RWPE1 (cell line): ENCODE measurements at regions not wholly inside any gene's neighbourhood (a gene's known extent, or its start where the extent isn't known, plus 50 kb on each side); places are given as distances from the start of the nearest gene placed in this dataset.
"Not testable (repeated sequence)": the region's sequence is repeated elsewhere in the genome, so short reads cannot be mapped to it uniquely, and the experiment has no call there.

Source experiments
- CTCF ChIA-PET: fragments of 350-600 bp; sonication (Branson Sonifier 250); formaldehyde crosslinking; extraction: SDS; loops from one replicate; lab custom pipeline; 2021; lab: Yijun Ruan, JAX
- POLR2A ChIA-PET: fragments of 400-600 bp; formaldehyde crosslinking; extraction: SDS; loops from one replicate; lab custom pipeline; 2020; ENCODE audit warnings: antibody characterized with exemption; ENCODE audit not compliant: low non-redundant PET; lab: Yijun Ruan, JAX
- DNase-seq: peaks from one replicate; pipeline ENCODE4 v3.0.0; 2012; ENCODE audit warnings: low spot score
- H3K27ac ChIP-seq: fragments of 450-650 bp; 2 replicates; pipeline ENCODE4 v1.5.1; 2017
- CTCF ChIP-seq: fragments of 450-650 bp; conservative IDR thresholded peaks from 2 replicates; pipeline ENCODE4 v1.5.1; 2017; ENCODE audit warnings: low read depth, mild to moderate bottlenecking

- H3K27ac ChIP-seq, POLR2A ChIA-PET, DNase-seq: not testable (repeated sequence)
- CTCF ChIA-PET, result interaction anchor here (0.8 to 1.7 kb wide), 2 partner anchors 34 to 261 kb away, joined by 4 read pairs; no protein-coding TSS in a partner anchor
Measured at GRCh38 chr17:445839-446238, 93.2 kb upstream of the RPH3AL start, which contains the start of gene RFLNB. TSS of gene RFLNB (minus strand) at chr17:445939.

- CTCF ChIA-PET, result no interaction called here
- POLR2A ChIA-PET, result no interaction called here
- H3K27ac ChIP-seq, result no peak overlapping the region
- TF ChIP-seq CTCF, result no peak
- DNase-seq, result no peak
Measured at GRCh38 chr17:444879-445454, 92.4 kb upstream of the RPH3AL start.

- TF ChIP-seq CTCF, result no peak
- ChIA-PET POLR2A (no interaction called here), CTCF (interaction anchor here (0.7 kb wide), 1 partner anchor 787 kb away, joined by 3 read pairs; no protein-coding TSS in a partner anchor)
- no peak for DNase-seq
- no peak overlapping the region for H3K27ac ChIP-seq
Measured at GRCh38 chr17:443109-443508, 90.5 kb upstream of the RPH3AL start.

- CTCF ChIA-PET, result no interaction called here
- no peak for DNase-seq
- POLR2A ChIA-PET, result no interaction called here
- TF ChIP-seq CTCF, result no peak
- H3K27ac ChIP-seq, result no peak overlapping the region
Measured at GRCh38 chr17:441155-441950, 88.7 kb upstream of the RPH3AL start.

GRCh38 chr17:438191-438590 lies 85.6 kb upstream of the RPH3AL start:
- ChIA-PET CTCF (interaction anchor here (0.7 kb wide), 1 partner anchor 208 kb away, joined by 3 read pairs; no protein-coding TSS in a partner anchor), POLR2A (no interaction called here)
- no peak for DNase-seq
- H3K27ac ChIP-seq, result no peak overlapping the region
- no peak for TF ChIP-seq CTCF

- DNase-seq, result no peak
- H3K27ac ChIP-seq, result no peak overlapping the region
- POLR2A ChIA-PET, result no interaction called here
- TF ChIP-seq CTCF, result no peak
- CTCF ChIA-PET, result interaction anchor here (0.6 to 0.7 kb wide), 2 partner anchors 208 to 279 kb away, joined by 3 to 4 read pairs; no protein-coding TSS in a partner anchor
Measured at GRCh38 chr17:437545-437944, 84.9 kb upstream of the RPH3AL start.

- no peak for DNase-seq
- no peak for TF ChIP-seq CTCF
- ChIA-PET CTCF (no interaction called here), POLR2A (no interaction called here)
- H3K27ac ChIP-seq, result no peak overlapping the region
Measured at GRCh38 chr17:436571-436970, 84.0 kb upstream of the RPH3AL start.

GRCh38 chr17:432471-432870 lies 79.9 kb upstream of the RPH3AL start:
- POLR2A ChIA-PET, CTCF ChIA-PET, H3K27ac ChIP-seq, DNase-seq: not testable (repeated sequence)
